HG02759 (cell line): ENCODE measurements at regions not wholly inside any gene's neighbourhood (a gene's known extent, or its start where the extent isn't known, plus 50 kb on each side); places are given as distances from the start of the nearest gene placed in this dataset.

ENCODE experiments used
- ATAC-seq: cut with Tn5 transposase; IDR thresholded peaks from one replicate; pipeline ENCODE4 v1.9.1; 2021; ENCODE audit warnings: mild to moderate bottlenecking, moderate library complexity; ENCODE audit not compliant: unreplicated experiment

GRCh38 chr14:101116486-101117130 lies 213.1 kb upstream of the RTL1 start:
- no peak for ATAC-seq

GRCh38 chr14:101117543-101117942 lies 214.0 kb upstream of the RTL1 start:
- no peak for ATAC-seq

- ATAC-seq = no peak
Observed at GRCh38 chr14:101118233-101118632, 214.7 kb upstream of the RTL1 start.

GRCh38 chr14:101118746-101119591 lies 215.4 kb upstream of the RTL1 start:
- no peak for ATAC-seq

- no peak for ATAC-seq
Observed at GRCh38 chr14:101119830-101120571, 216.5 kb upstream of the RTL1 start.

- no peak for ATAC-seq
Observed at GRCh38 chr14:101120641-101121507, 217.4 kb upstream of the RTL1 start.

- ATAC-seq = no peak
Observed at GRCh38 chr14:101121508-101122139, 218.1 kb upstream of the RTL1 start.

GRCh38 chr14:101122237-101123141 lies 219.0 kb upstream of the RTL1 start:
- no peak for ATAC-seq

GRCh38 chr14:101123618-101124510 lies 220.3 kb upstream of the RTL1 start:
- no peak for ATAC-seq

GRCh38 chr14:101124815-101125214 lies 221.3 kb upstream of the RTL1 start:
- ATAC-seq = no peak

GRCh38 chr14:101125313-101125712 lies 221.8 kb upstream of the RTL1 start:
- no peak for ATAC-seq

- no peak for ATAC-seq
Observed at GRCh38 chr14:101125719-101126651, 222.5 kb upstream of the RTL1 start.

GRCh38 chr14:101126731-101127130 lies 223.2 kb upstream of the RTL1 start:
- ATAC-seq = no peak

- no peak for ATAC-seq
Observed at GRCh38 chr14:101127224-101127623, 223.7 kb upstream of the RTL1 start.

GRCh38 chr14:101128478-101129321 lies 225.2 kb upstream of the RTL1 start:
- ATAC-seq = no peak

GRCh38 chr14:101129521-101130167 lies 226.1 kb upstream of the RTL1 start:
- no peak for ATAC-seq
